ENCODE measurements at regions not wholly inside any gene's neighbourhood (a gene's known extent, or its start where the extent isn't known, plus 50 kb on each side); places are given as distances from the start of the nearest gene placed in this dataset.

DNA sequence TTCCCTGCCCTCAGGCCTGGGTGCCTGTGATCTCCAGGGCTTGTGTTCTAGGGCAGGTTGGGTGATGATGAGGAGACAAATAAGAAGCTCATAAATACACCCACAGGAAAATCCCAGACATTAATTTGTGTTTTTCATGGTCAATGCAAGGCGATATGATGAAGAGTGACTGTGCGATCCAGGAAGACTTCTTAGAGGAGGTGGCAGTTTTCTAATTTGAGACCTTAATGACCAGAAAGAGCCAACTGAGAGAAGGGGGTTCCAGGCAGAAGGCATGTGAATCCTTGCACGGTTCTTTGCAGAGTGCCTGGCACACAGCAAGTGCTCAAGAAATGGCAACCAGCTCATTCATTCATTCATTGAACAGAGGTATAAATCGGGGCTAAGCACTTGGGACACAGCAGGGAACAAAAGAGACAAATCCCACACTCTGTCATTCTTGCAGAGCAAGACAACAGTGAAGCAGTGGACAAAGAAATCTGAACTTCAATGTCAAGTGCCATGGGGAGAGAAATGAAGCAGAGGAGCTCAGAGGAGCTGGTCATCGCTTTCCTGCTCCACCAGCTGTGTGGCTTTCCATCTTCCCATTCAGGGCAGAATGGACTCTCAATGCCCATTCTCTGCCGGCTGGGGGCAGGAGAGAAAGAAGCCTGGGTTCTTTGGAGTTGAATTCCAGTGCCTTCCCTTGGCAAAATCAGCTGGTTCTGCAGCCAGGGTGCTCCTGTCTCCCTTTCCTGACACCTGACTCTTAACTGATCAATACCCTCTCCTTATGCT is 128.3 kb downstream of the AACS start:
- H3K4me3 ChIP-seq (ENCODE audit: low read depth, low read length): no peak overlapping the region
- no peaks in the 10 kb centered on the region for H3K36me3 ChIP-seq (replicated peaks)
- TF ChIP-seq, protein P1, sequence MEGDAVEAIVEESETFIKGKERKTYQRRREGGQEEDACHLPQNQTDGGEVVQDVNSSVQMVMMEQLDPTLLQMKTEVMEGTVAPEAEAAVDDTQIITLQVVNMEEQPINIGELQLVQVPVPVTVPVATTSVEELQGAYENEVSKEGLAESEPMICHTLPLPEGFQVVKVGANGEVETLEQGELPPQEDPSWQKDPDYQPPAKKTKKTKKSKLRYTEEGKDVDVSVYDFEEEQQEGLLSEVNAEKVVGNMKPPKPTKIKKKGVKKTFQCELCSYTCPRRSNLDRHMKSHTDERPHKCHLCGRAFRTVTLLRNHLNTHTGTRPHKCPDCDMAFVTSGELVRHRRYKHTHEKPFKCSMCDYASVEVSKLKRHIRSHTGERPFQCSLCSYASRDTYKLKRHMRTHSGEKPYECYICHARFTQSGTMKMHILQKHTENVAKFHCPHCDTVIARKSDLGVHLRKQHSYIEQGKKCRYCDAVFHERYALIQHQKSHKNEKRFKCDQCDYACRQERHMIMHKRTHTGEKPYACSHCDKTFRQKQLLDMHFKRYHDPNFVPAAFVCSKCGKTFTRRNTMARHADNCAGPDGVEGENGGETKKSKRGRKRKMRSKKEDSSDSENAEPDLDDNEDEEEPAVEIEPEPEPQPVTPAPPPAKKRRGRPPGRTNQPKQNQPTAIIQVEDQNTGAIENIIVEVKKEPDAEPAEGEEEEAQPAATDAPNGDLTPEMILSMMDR (IDR thresholded peaks at IDR 0.05; ENCODE audit: low read depth, low read length, missing control alignments): peak; percentile 14
- in situ Hi-C loops (cut with HindIII; ENCODE audit: low pct_ligation_motif_present, low sequenced_read_pairs): no loop called here
- peaks cover 19% of the 10 kb centered on the region for H3K27me3 ChIP-seq (replicated peaks)
- no peak overlapping the region for H3K27ac ChIP-seq
- no peak for DNase-seq

DNA sequence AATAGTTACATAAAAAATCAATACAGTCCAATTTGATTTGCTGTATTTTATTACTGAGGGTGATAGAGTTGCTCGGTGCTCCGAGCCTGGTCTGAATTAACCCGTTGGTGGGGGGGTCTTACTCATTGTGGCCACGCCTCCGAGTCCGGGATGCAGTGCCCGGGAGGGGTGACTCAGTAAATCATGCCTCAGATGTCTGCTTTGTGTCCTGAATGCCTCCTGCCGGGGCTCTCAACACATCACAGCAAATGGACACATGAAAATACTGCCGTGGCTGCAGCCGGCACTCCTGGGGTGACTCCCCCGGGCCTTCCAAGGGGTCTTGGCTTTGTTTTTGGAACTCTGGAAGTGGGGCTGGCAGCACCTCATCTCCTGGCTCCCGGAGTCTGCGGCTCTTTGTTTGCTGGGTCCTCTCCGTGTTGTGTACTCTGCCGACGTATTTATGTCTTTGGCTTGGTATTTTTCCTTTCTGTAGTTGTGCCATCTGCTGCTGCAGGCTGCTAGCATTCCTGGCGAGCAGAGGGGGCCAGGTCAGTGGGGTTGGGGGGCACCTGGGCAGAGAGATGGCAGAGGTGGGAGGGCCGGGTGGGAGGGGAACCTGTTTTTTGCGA is 129.0 kb downstream of the AACS start:
- no peak overlapping the region for H3K4me3 ChIP-seq (ENCODE audit: low read depth, low read length)
- in situ Hi-C loops (cut with HindIII; ENCODE audit: low pct_ligation_motif_present, low sequenced_read_pairs): no loop called here
- peaks cover 12% of the 10 kb centered on the region for H3K27me3 ChIP-seq (replicated peaks)
- H3K36me3 ChIP-seq (replicated peaks): no peaks in the 10 kb centered on the region
- peak; percentile 33 for DNase-seq
- TF ChIP-seq, protein P1 (IDR thresholded peaks at IDR 0.05; ENCODE audit: low read depth, low read length, missing control alignments): no peak
- no peak overlapping the region for H3K27ac ChIP-seq

DNA sequence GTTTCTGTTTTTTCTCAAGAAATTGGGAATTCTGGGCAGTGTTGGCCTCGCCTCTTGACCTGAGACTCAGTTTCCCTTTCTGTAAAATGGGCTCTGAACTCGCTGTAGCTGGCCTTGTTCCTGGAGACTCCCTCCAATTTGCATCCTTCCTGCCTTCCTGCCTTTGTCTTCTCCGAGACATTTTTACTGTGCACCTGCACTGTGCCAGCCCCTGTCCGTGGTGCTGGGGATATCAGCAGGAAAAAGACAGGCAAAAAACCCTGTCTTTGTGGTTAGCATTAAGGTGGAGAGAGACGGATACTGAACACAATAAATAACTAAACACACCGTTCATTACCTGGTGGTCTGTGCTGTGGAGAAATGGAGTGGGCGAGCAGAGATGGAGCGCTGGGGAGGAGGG is 129.8 kb downstream of the AACS start:
- Histone ChIP-seq H3K4me3 (ENCODE audit: low read depth, low read length) (no peak overlapping the region), H3K27me3 (replicated peaks) (peaks cover 5% of the 10 kb centered on the region), H3K36me3 (replicated peaks) (no peaks in the 10 kb centered on the region), H3K27ac (no peak overlapping the region)
- DNase-seq: no peak
- TF ChIP-seq, protein P1 (IDR thresholded peaks at IDR 0.05; ENCODE audit: low read depth, low read length, missing control alignments): no peak
- in situ Hi-C loops (cut with HindIII; ENCODE audit: low pct_ligation_motif_present, low sequenced_read_pairs): no loop called here

DNA sequence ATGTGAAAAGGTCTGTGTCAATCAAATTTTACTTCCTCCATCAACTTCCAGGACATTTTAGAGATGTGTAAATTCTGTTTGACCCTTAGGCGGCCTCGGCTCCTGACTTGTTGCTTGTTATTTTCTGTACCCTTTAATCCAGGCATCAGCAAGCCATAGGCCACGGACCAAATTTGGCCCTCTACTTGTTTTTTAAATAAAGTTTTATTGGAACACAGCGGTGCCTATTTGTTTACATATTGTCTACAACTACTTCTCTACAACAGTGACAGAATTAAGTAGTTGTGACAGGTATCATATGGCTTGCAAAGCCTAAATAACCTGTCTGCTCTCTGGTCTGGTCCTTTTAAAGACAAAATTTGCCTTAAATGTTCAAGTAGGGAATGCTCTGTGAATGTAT is 132.1 kb downstream of the AACS start:
- H3K36me3 ChIP-seq (replicated peaks): no peaks in the 10 kb centered on the region
- H3K27ac ChIP-seq: no peak overlapping the region
- no peak for DNase-seq
- in situ Hi-C loops (cut with HindIII; ENCODE audit: low pct_ligation_motif_present, low sequenced_read_pairs): no loop called here
- TF ChIP-seq, protein P1 (IDR thresholded peaks at IDR 0.05; ENCODE audit: low read depth, low read length, missing control alignments): no peak
- H3K27me3 ChIP-seq (replicated peaks): no peaks in the 10 kb centered on the region
- no peak overlapping the region for H3K4me3 ChIP-seq (ENCODE audit: low read depth, low read length)

DNA sequence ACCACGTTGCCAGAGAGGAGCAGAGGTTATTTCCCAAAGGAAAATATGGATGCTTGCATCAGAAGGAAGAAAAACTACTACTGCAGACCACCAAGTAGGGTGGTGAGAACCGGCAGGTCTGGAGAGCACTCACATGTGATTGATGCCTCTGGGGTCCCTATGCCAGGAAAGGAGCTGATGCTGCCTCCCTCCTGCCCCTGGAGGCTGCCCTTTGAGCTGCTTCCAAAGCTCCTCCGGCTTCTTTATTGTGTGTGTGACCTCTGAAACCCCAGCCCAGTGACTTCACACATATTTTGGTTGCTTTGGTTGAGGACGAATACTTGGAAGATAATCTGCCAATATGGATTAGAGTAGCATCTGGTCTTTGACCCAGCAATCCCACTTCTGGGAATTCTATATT is 133.4 kb downstream of the AACS start:
- TF ChIP-seq, protein P1 (IDR thresholded peaks at IDR 0.05; ENCODE audit: low read depth, low read length, missing control alignments): no peak
- Histone ChIP-seq H3K4me3 (ENCODE audit: low read depth, low read length) (no peak overlapping the region), H3K27ac (no peak overlapping the region), H3K36me3 (replicated peaks) (no peaks in the 10 kb centered on the region), H3K27me3 (replicated peaks) (no peaks in the 10 kb centered on the region)
- in situ Hi-C loops (cut with HindIII; ENCODE audit: low pct_ligation_motif_present, low sequenced_read_pairs): no loop called here
- DNase-seq: no peak
